ENCODE measurements at regions not wholly inside any gene's neighbourhood (a gene's known extent, or its start where the extent isn't known, plus 50 kb on each side); places are given as distances from the start of the nearest gene placed in this dataset.

GRCh38 chr13:109667807-109668291, 118.5 kb downstream of the IRS2 start:
- Mint-ChIP-seq H3K36me3 (ENCODE audit: insufficient read depth) (no peaks in the 10 kb centered on the region), H3K9me3 (ENCODE audit: low read depth) (no peaks in the 10 kb centered on the region), H3K27ac (peak overlapping the region; percentile 60), H3K4me1 (ENCODE audit: low read depth) (peaks cover 21% of the 10 kb centered on the region), H3K27me3 (peaks cover 3% of the 10 kb centered on the region), H3K4me3 (ENCODE audit: low read depth) (no peak overlapping the region)
- no peak for DNase-seq (ENCODE audit: low spot score, unreplicated experiment)
- no peak for TF ChIP-seq CTCF (IDR thresholded peaks at IDR 0.05; ENCODE audit: unreplicated experiment)

GRCh38 chr13:109667056-109667455, 119.3 kb downstream of the IRS2 start:
- Mint-ChIP-seq H3K9me3 (ENCODE audit: low read depth) (no peaks in the 10 kb centered on the region), H3K4me1 (ENCODE audit: low read depth) (peaks cover 21% of the 10 kb centered on the region), H3K27me3 (peaks cover 3% of the 10 kb centered on the region), H3K4me3 (ENCODE audit: low read depth) (no peak overlapping the region), H3K36me3 (ENCODE audit: insufficient read depth) (no peaks in the 10 kb centered on the region), H3K27ac (peak overlapping the region; percentile 84)
- no peak for TF ChIP-seq CTCF (IDR thresholded peaks at IDR 0.05; ENCODE audit: unreplicated experiment)
- no peak for DNase-seq (ENCODE audit: low spot score, unreplicated experiment)

GRCh38 chr13:109666656-109667055, 119.7 kb downstream of the IRS2 start:
- no peaks in the 10 kb centered on the region for H3K9me3 Mint-ChIP-seq (ENCODE audit: low read depth)
- H3K4me1 Mint-ChIP-seq (ENCODE audit: low read depth), result peaks cover 21% of the 10 kb centered on the region
- TF ChIP-seq CTCF (IDR thresholded peaks at IDR 0.05; ENCODE audit: unreplicated experiment), result no peak
- peaks cover 3% of the 10 kb centered on the region for H3K27me3 Mint-ChIP-seq
- H3K27ac Mint-ChIP-seq, result no peak overlapping the region
- no peak overlapping the region for H3K4me3 Mint-ChIP-seq (ENCODE audit: low read depth)
- H3K36me3 Mint-ChIP-seq (ENCODE audit: insufficient read depth), result no peaks in the 10 kb centered on the region
- no peak for DNase-seq (ENCODE audit: low spot score, unreplicated experiment)

GRCh38 chr13:109665781-109666249, 120.6 kb downstream of the IRS2 start:
- DNase-seq (ENCODE audit: low spot score, unreplicated experiment), result no peak
- Mint-ChIP-seq H3K27me3 (peaks cover 3% of the 10 kb centered on the region), H3K4me1 (ENCODE audit: low read depth) (peaks cover 21% of the 10 kb centered on the region), H3K9me3 (ENCODE audit: low read depth) (no peaks in the 10 kb centered on the region), H3K36me3 (ENCODE audit: insufficient read depth) (no peaks in the 10 kb centered on the region), H3K27ac (no peak overlapping the region), H3K4me3 (ENCODE audit: low read depth) (no peak overlapping the region)
- no peak for TF ChIP-seq CTCF (IDR thresholded peaks at IDR 0.05; ENCODE audit: unreplicated experiment)

GRCh38 chr13:109665240-109665639, 121.1 kb downstream of the IRS2 start:
- TF ChIP-seq CTCF (IDR thresholded peaks at IDR 0.05; ENCODE audit: unreplicated experiment), result no peak
- H3K27me3 Mint-ChIP-seq, result peaks cover 3% of the 10 kb centered on the region
- H3K4me1 Mint-ChIP-seq (ENCODE audit: low read depth), result peaks cover 21% of the 10 kb centered on the region
- H3K27ac Mint-ChIP-seq, result no peak overlapping the region
- no peak for DNase-seq (ENCODE audit: low spot score, unreplicated experiment)
- no peaks in the 10 kb centered on the region for H3K9me3 Mint-ChIP-seq (ENCODE audit: low read depth)
- no peak overlapping the region for H3K4me3 Mint-ChIP-seq (ENCODE audit: low read depth)
- no peaks in the 10 kb centered on the region for H3K36me3 Mint-ChIP-seq (ENCODE audit: insufficient read depth)

Data from progenitor cell of endocrine pancreas (in vitro differentiated cells).